IMR-90 (cell line): ENCODE measurements at regions not wholly inside any gene's neighbourhood (a gene's known extent, or its start where the extent isn't known, plus 50 kb on each side); places are given as distances from the start of the nearest gene placed in this dataset.

Experiments
- ATAC-seq: fragments of 200-7000 bp; cut with Tn5 transposase; 2 replicates; pipeline ENCODE4 v1.9.1; 2020; ENCODE audit warnings: low read depth, mild to moderate bottlenecking, moderate library complexity
- BruUV-seq: library from RNA; stranded (reverse); fragments of 400-500 nt; replicated peaks from 2 replicates; lab custom pipeline; 2021; lab: Mats Ljungman, UMichigan
- CTCF ChIA-PET: fragments of 300-600 bp; formaldehyde crosslinking; extraction: SDS; loops from one replicate; lab custom pipeline; 2021; ENCODE audit warnings: antibody characterized with exemption; lab: Yijun Ruan, JAX
- POLR2A ChIA-PET: fragments of 300-600 bp; sonication (Branson Sonifier 250); formaldehyde crosslinking; loops from one replicate; lab custom pipeline; 2022; ENCODE audit warnings: antibody characterized with exemption; ENCODE audit not compliant: unreplicated experiment; lab: Charles Lee
- DNase-seq: peaks from one replicate; pipeline ENCODE4 v3.0.0; 2013
- H2AFZ ChIP-seq: replicated peaks from 2 replicates; pipeline ENCODE3; 2013; ENCODE audit warnings: low read length, mild to moderate bottlenecking; ENCODE audit not compliant: poor library complexity
- H2AK5ac ChIP-seq: 2 replicates; pipeline ENCODE4 v1.6.1; 2013; ENCODE audit warnings: low read depth, low read length, inconsistent platforms
- H2AK9ac ChIP-seq: replicated peaks from 2 replicates; pipeline ENCODE3; 2013; ENCODE audit warnings: mild to moderate bottlenecking, low read depth, low read length, moderate library complexity; ENCODE audit not compliant: poor library complexity
- H2BK120ac ChIP-seq: 2 replicates; pipeline ENCODE4 v1.6.1; 2013; ENCODE audit warnings: low read depth, low read length, inconsistent platforms
- H2BK15ac ChIP-seq: 3 replicates; pipeline ENCODE4 v1.6.1; 2013; ENCODE audit warnings: low read depth, low read length, inconsistent platforms
- H2BK20ac ChIP-seq: 2 replicates; pipeline ENCODE4 v1.6.1; 2013; ENCODE audit warnings: low read depth, mild to moderate bottlenecking, inconsistent platforms, low read length, moderate library complexity
- H2BK5ac ChIP-seq: 2 replicates; pipeline ENCODE4 v1.6.1; 2013; ENCODE audit warnings: mild to moderate bottlenecking, low read depth, low read length, inconsistent platforms; ENCODE audit not compliant: poor library complexity, severe bottlenecking
- H3K14ac ChIP-seq: replicated peaks from 2 replicates; pipeline ENCODE4 v1.6.1; 2013; ENCODE audit warnings: low read depth, low read length, inconsistent platforms
- H3K18ac ChIP-seq: 2 replicates; pipeline ENCODE4 v1.6.1; 2013; ENCODE audit warnings: low read depth, low read length, control low read depth
- H3K23ac ChIP-seq: 2 replicates; pipeline ENCODE4 v1.6.1; 2013; ENCODE audit warnings: low read depth, low read length, inconsistent platforms
- H3K27ac ChIP-seq: 2 replicates; pipeline ENCODE4 v1.5.1; 2013; ENCODE audit warnings: mild to moderate bottlenecking, control low read depth, low read length; ENCODE audit not compliant: insufficient read depth
- H3K27me3 ChIP-seq: 2 replicates; pipeline ENCODE4 v1.6.1; 2013; ENCODE audit warnings: low read length; ENCODE audit not compliant: control insufficient read depth, insufficient read depth
- H3K36me3 ChIP-seq: 2 replicates; pipeline ENCODE4 v1.6.1; 2013; ENCODE audit warnings: low read length, mixed read lengths; ENCODE audit not compliant: control insufficient read depth, insufficient read depth
- H3K4ac ChIP-seq: 2 replicates; pipeline ENCODE4 v1.6.1; 2013; ENCODE audit warnings: low read depth, low read length, inconsistent platforms
- H3K4me1 ChIP-seq: 2 replicates; pipeline ENCODE4 v1.6.1; 2013; ENCODE audit warnings: low read length, mixed read lengths; ENCODE audit not compliant: control insufficient read depth, insufficient read depth
- H3K4me2 ChIP-seq: 2 replicates; pipeline ENCODE4 v1.6.1; 2013; ENCODE audit warnings: low read depth, mild to moderate bottlenecking, control low read depth, low read length, moderate library complexity
- H3K4me3 ChIP-seq: 2 replicates; pipeline ENCODE4 v1.5.1; 2013; ENCODE audit warnings: low read depth, mild to moderate bottlenecking, control low read depth, low read length, moderate library complexity; ENCODE audit not compliant: insufficient read depth
- H3K56ac ChIP-seq: 2 replicates; pipeline ENCODE4 v1.6.1; 2013; ENCODE audit warnings: low read length, inconsistent platforms; ENCODE audit not compliant: insufficient read depth; ENCODE audit errors: extremely low read depth
- H3K79me1 ChIP-seq, 2 experiments: 2 replicates each; pipeline ENCODE4 v1.6.1; 2013; ENCODE audit warnings: low read length in 2 of 2, inconsistent platforms in 1 of 2, low read depth in 1 of 2
- H3K9ac ChIP-seq: 2 replicates; pipeline ENCODE4 v1.6.1; 2013; ENCODE audit warnings: low read depth, low read length, control low read depth
- H3K9me1 ChIP-seq: 2 replicates; pipeline ENCODE4 v1.6.1; 2013; ENCODE audit warnings: low read length, inconsistent platforms; ENCODE audit not compliant: insufficient read depth
- H3K9me3 ChIP-seq: 2 replicates; pipeline ENCODE4 v1.6.1; 2013; ENCODE audit warnings: low read length; ENCODE audit not compliant: control insufficient read depth, insufficient read depth
- H4K20me1 ChIP-seq: 2 replicates; pipeline ENCODE4 v1.6.1; 2013; ENCODE audit warnings: low read length, inconsistent platforms; ENCODE audit not compliant: insufficient read depth
- H4K5ac ChIP-seq: 2 replicates; pipeline ENCODE4 v1.6.1; 2013; ENCODE audit warnings: mild to moderate bottlenecking, low read depth, low read length, control low read depth
- H4K8ac ChIP-seq, 2 experiments: 2 replicates each; pipeline ENCODE4 v1.6.1; 2013; ENCODE audit warnings: low read depth in 2 of 2, low read length in 2 of 2, control low read depth in 1 of 2, inconsistent platforms in 1 of 2
- H4K91ac ChIP-seq: 2 replicates; pipeline ENCODE4 v1.6.1; 2013; ENCODE audit warnings: low read depth, low read length, inconsistent platforms; ENCODE audit not compliant: insufficient read depth
- FOS ChIP-seq: fragments of 150-350 bp; IDR thresholded peaks from 2 replicates; pipeline ENCODE4 v1.6.1; 2016; ENCODE audit warnings: low read depth, low read length
- SMC3 ChIP-seq: fragments of 150-350 bp; IDR thresholded peaks from 2 replicates; pipeline ENCODE4 v1.6.1; 2016; ENCODE audit warnings: low read depth, mild to moderate bottlenecking, antibody characterized with exemption, low read length, moderate library complexity
- WGBS, 2 experiments: methylation state at CpG; one replicate each; pipeline versions ENCODE4 v1.1.5 to v1.1.7; 2013; ENCODE audit warnings: missing lambda C conversion rate in 2 of 2; ENCODE audit not compliant: insufficient read length in 1 of 2; ENCODE audit errors: extremely low coverage in 2 of 2; 5-methylcytosine and 5-hydroxymethylcytosine counted together
- dilution Hi-C: fragments of 300-500 bp; cut with HindIII; formaldehyde crosslinking; loops from one replicate; pipeline ENCODE4 v1.14.3; 2018; ENCODE audit warnings: low sequenced_read_pairs; ENCODE audit not compliant: unreplicated experiment
- in situ Hi-C: fragments of 300-500 bp; cut with MboI; formaldehyde crosslinking; loops from 3 replicates; pipeline ENCODE4 v1.14.3; 2019; ENCODE audit warnings: low sequenced_read_pairs, inconsistent platforms, mixed read lengths
- intact Hi-C: fragments of 100-400 bp; cut with micrococcal nuclease; formaldehyde crosslinking; loops from 2 replicates; pipeline ENCODE4 v1.10.0; 2022

- Histone ChIP-seq H3K36me3 (no peaks in the 10 kb centered on the region), H3K9ac (no peak overlapping the region), H3K18ac (no peak overlapping the region), H3K27me3 (no peaks in the 10 kb centered on the region), H3K14ac (no peak overlapping the region), H3K79me1 (no peaks in the 10 kb centered on the region), H3K27ac (no peak overlapping the region), H3K4ac (no peak overlapping the region), H4K91ac (no peak overlapping the region), H3K4me3 (no peak overlapping the region), H4K20me1 (no peaks in the 10 kb centered on the region), H4K8ac (no peak overlapping the region), H3K4me1 (no peaks in the 10 kb centered on the region), H4K5ac (no peak overlapping the region), H2BK20ac (no peak overlapping the region), H2AK9ac (no peak overlapping the region), H3K23ac (no peak overlapping the region), H2BK15ac (no peak overlapping the region), H2BK5ac (no peak overlapping the region), H3K9me1 (no peaks in the 10 kb centered on the region), H2AK5ac (no peak overlapping the region), H3K4me2 (no peak overlapping the region), H2BK120ac (no peak overlapping the region), H2AFZ (no peak overlapping the region), H3K56ac (no peak overlapping the region), H3K9me3 (no peaks in the 10 kb centered on the region)
- dilution Hi-C loops (no loop called here), in situ Hi-C loops (no loop called here), intact Hi-C loops (no loop called here)
- no TSS peak for BruUV-seq
- CTCF ChIA-PET = no interaction called here
- WGBS, 2 experiments = no CpG with 5 or more reads among the region's 5 CpGs
- TF ChIP-seq SMC3 (no peak), FOS (no peak)
- POLR2A ChIA-PET = no interaction called here
- ATAC-seq = no peak
- no peak for DNase-seq
Measured at GRCh38 chr2:195006856-195007255, 650.2 kb upstream of the SLC39A10 start.
